Gastroesophageal sphincter (tissue), 4 donors: ENCODE measurements at regions not wholly inside any gene's neighbourhood (a gene's known extent, or its start where the extent isn't known, plus 50 kb on each side); places are given as distances from the start of the nearest gene placed in this dataset.

Experiments
- ATAC-seq: fragments of 150-250 bp; one replicate; pipeline ENCODE4 v1.9.1; 2016; ENCODE audit warnings: mild to moderate bottlenecking, moderate library complexity
- H3K27ac ChIP-seq, 4 donors: fragments of 200-600 bp; sonication (generic) in 3 of 4; 1 replicate in 3 of 4; 2 replicates in 1 of 4; pipeline ENCODE4 v1.5.1; 2016 to 2019
- H3K27me3 ChIP-seq: fragments of 200-600 bp; sonication (generic); one replicate; pipeline ENCODE4 v1.5.1; 2019
- H3K36me3 ChIP-seq, 2 donors: fragments of 200-600 bp; sonication (generic); one replicate each; pipeline ENCODE4 v1.5.1; 2019; ENCODE audit warnings: control low read depth in 1 of 2
- H3K4me1 ChIP-seq, 3 donors: fragments of 200-600 bp; sonication (generic); 1 replicate in 2 of 3; 2 replicates in 1 of 3; pipeline ENCODE4 v1.5.1; 2016 to 2019; ENCODE audit warnings: control low read depth in 2 of 3
- H3K4me3 ChIP-seq, 2 donors: fragments of 200-600 bp; sonication (generic); one replicate each; pipeline ENCODE4 v1.5.1; 2019; ENCODE audit warnings: mild to moderate bottlenecking in 1 of 2, moderate library complexity in 1 of 2
- H3K9me3 ChIP-seq, 3 donors: fragments of 200-600 bp; sonication (generic); one replicate each; pipeline ENCODE4 v1.5.1; 2017 to 2019; ENCODE audit warnings: control low read depth in 2 of 3
- CTCF ChIP-seq, 4 experiments: fragments of 200-600 bp in 2 of 4; fragments of 450-650 bp in 2 of 4; sonication (generic) in 1 of 4; IDR thresholded peaks; one replicate each; pipeline ENCODE4 v1.5.1; 2017 to 2019; ENCODE audit warnings: antibody characterized with exemption in 4 of 4, mild to moderate bottlenecking in 2 of 4, moderate library complexity in 2 of 4
- EP300 ChIP-seq: sonication (generic); formaldehyde crosslinking; IDR thresholded peaks from one replicate; pipeline ENCODE4 v1.6.1; 2017; ENCODE audit warnings: antibody characterized with exemption, mild to moderate bottlenecking
- POLR2A ChIP-seq, 2 donors: fragments of 450-650 bp; IDR thresholded peaks; one replicate each; pipeline ENCODE4 v1.6.1; 2017; ENCODE audit warnings: antibody characterized with exemption in 2 of 2, mild to moderate bottlenecking in 2 of 2, moderate library complexity in 1 of 2
- POLR2AphosphoS5 ChIP-seq: sonication (generic); formaldehyde crosslinking; IDR thresholded peaks from one replicate; pipeline ENCODE4 v1.6.1; 2017; ENCODE audit warnings: antibody characterized with exemption
- WGBS, 2 donors: methylation state at CpG; one replicate each; pipeline ENCODE4 v1.1.5; 2018; ENCODE audit warnings: low coverage in 1 of 2; 5-methylcytosine and 5-hydroxymethylcytosine counted together

GRCh38 chr6:44723439-44724197 lies 336.1 kb downstream of the CDC5L start:
- 87 to 88% methylated on average over 3 to 5 of the region's 5 CpGs for WGBS, 2 donors
- Histone ChIP-seq H3K4me3 (no peak overlapping the region), H3K9me3 (no peaks in the 10 kb centered on the region), H3K27ac (no peak overlapping the region), H3K27me3 (no peaks in the 10 kb centered on the region), H3K4me1 (no peaks in the 10 kb centered on the region), H3K36me3 (no peaks in the 10 kb centered on the region)
- ATAC-seq, result no peak
- TF ChIP-seq CTCF (IDR thresholded peaks at IDR 0.05) (no peak), POLR2AphosphoS5 (no peak), POLR2A (IDR thresholded peaks at IDR 0.05) (no peak), EP300 (no peak)

- no peak overlapping the region for H3K4me3 ChIP-seq
- H3K36me3 ChIP-seq, result no peaks in the 10 kb centered on the region
- no peak overlapping the region for H3K27ac ChIP-seq
- H3K4me1 ChIP-seq, result no peaks in the 10 kb centered on the region
- ATAC-seq, result no peak
- WGBS, 2 donors, result 66 to 77% methylated on average over 4 of the region's 4 CpGs
- no peak for TF ChIP-seq EP300
- TF ChIP-seq POLR2A (IDR thresholded peaks at IDR 0.05), result no peak
- TF ChIP-seq POLR2AphosphoS5, result no peak
- no peak for TF ChIP-seq CTCF (IDR thresholded peaks at IDR 0.05)
- H3K9me3 ChIP-seq, result no peaks in the 10 kb centered on the region
- no peaks in the 10 kb centered on the region for H3K27me3 ChIP-seq
These were observed 337.6 kb downstream of the CDC5L start for GRCh38 chr6:44725070-44725469.

GRCh38 chr6:44727651-44728630 lies 340.4 kb downstream of the CDC5L start:
- no peaks in the 10 kb centered on the region for H3K9me3 ChIP-seq
- H3K4me1 ChIP-seq, result no peaks in the 10 kb centered on the region
- no peak for ATAC-seq
- TF ChIP-seq POLR2AphosphoS5 (no peak), POLR2A (IDR thresholded peaks at IDR 0.05) (no peak), EP300 (no peak), CTCF (IDR thresholded peaks at IDR 0.05) (no peak)
- H3K4me3 ChIP-seq, result no peak overlapping the region
- no peaks in the 10 kb centered on the region for H3K27me3 ChIP-seq
- WGBS, 2 donors, result 95 to 97% methylated on average over 5 to 8 of the region's 44 CpGs
- H3K27ac ChIP-seq, result no peak overlapping the region
- H3K36me3 ChIP-seq, result no peaks in the 10 kb centered on the region

GRCh38 chr6:44730771-44731391 lies 343.4 kb downstream of the CDC5L start:
- 55 to 77% methylated on average over 3 of the region's 7 CpGs for WGBS, 2 donors
- no peak for ATAC-seq
- H3K4me3 ChIP-seq, result no peak overlapping the region
- no peak for TF ChIP-seq POLR2AphosphoS5
- TF ChIP-seq CTCF (IDR thresholded peaks at IDR 0.05), result no peak
- TF ChIP-seq POLR2A (IDR thresholded peaks at IDR 0.05), result no peak
- no peak for TF ChIP-seq EP300
- H3K4me1 ChIP-seq, result no peaks in the 10 kb centered on the region
- no peak overlapping the region for H3K27ac ChIP-seq
- no peaks in the 10 kb centered on the region for H3K27me3 ChIP-seq
- no peaks in the 10 kb centered on the region for H3K36me3 ChIP-seq
- H3K9me3 ChIP-seq, result no peaks in the 10 kb centered on the region
